ENCODE measurements at regions not wholly inside any gene's neighbourhood (a gene's known extent, or its start where the extent isn't known, plus 50 kb on each side); places are given as distances from the start of the nearest gene placed in this dataset.

- TF ChIP-seq CTCF (IDR thresholded peaks at IDR 0.05): no peak
These were observed 56.7 kb downstream of the GADD45G start for GRCh38 chr9:89661391-89661949.

- no peak for TF ChIP-seq CTCF (IDR thresholded peaks at IDR 0.05)
These were observed 57.3 kb downstream of the GADD45G start for GRCh38 chr9:89661956-89662717.

GRCh38 chr9:89662718-89663613, 58.2 kb downstream of the GADD45G start:
- TF ChIP-seq CTCF (IDR thresholded peaks at IDR 0.05): no peak

GRCh38 chr9:89663614-89663970, 58.8 kb downstream of the GADD45G start:
- TF ChIP-seq CTCF (IDR thresholded peaks at IDR 0.05): no peak

- no peak for TF ChIP-seq CTCF (IDR thresholded peaks at IDR 0.05)
These were observed 59.2 kb downstream of the GADD45G start for GRCh38 chr9:89664010-89664409.

GRCh38 chr9:89664896-89665329, 60.1 kb downstream of the GADD45G start:
- TF ChIP-seq CTCF (IDR thresholded peaks at IDR 0.05): no peak

- TF ChIP-seq CTCF (IDR thresholded peaks at IDR 0.05): no peak
These were observed 61.6 kb downstream of the GADD45G start for GRCh38 chr9:89666364-89666763.
